H1 (cell line): ENCODE measurements at regions not wholly inside any gene's neighbourhood (a gene's known extent, or its start where the extent isn't known, plus 50 kb on each side); places are given as distances from the start of the nearest gene placed in this dataset.

ENCODE experiments used
- CTCF ChIA-PET: fragments of 300-600 bp; sonication (Branson Sonifier 250); formaldehyde crosslinking; loops from one replicate; lab custom pipeline; 2021; ENCODE audit not compliant: partially characterized antibody; lab: Charles Lee
- POLR2A ChIA-PET: fragments of 300-600 bp; sonication (Branson Sonifier 250); formaldehyde crosslinking; loops from one replicate; lab custom pipeline; 2021; ENCODE audit warnings: inconsistent platforms; ENCODE audit not compliant: partially characterized antibody; lab: Charles Lee
- DNase-seq, 2 experiments: peaks; one replicate each; pipeline versions ENCODE4 v3.0.0 to v3.0.0-alpha.2; 2010 to 2022; ENCODE audit warnings: low spot score in 2 of 2, low read depth in 1 of 2, mixed read lengths in 1 of 2
- FAIRE-seq: peaks from 2 replicates; lab custom pipeline; 2011; peaks lifted over from hg19 to GRCh38; lab: Jason Lieb, UNC
- H2AFZ ChIP-seq: 2 replicates; pipeline ENCODE4 v1.8.1; 2012; ENCODE audit warnings: low read length, inconsistent platforms
- H2AK5ac ChIP-seq: 2 replicates; pipeline ENCODE4 v1.6.1; 2013; ENCODE audit warnings: low read depth, low read length
- H2BK120ac ChIP-seq: replicated peaks from 2 replicates; pipeline ENCODE3; 2013; ENCODE audit warnings: low read depth, low read length, inconsistent platforms
- H2BK12ac ChIP-seq: 2 replicates; pipeline ENCODE4 v1.6.1; 2013; ENCODE audit warnings: low read depth, low read length
- H2BK15ac ChIP-seq: 2 replicates; pipeline ENCODE4 v1.6.1; 2013; ENCODE audit warnings: low read length
- H2BK20ac ChIP-seq: 2 replicates; pipeline ENCODE4 v1.6.1; 2013; ENCODE audit warnings: low read length
- H2BK5ac ChIP-seq: 2 replicates; pipeline ENCODE4 v1.6.1; 2013; ENCODE audit warnings: low read depth, low read length
- H3K14ac ChIP-seq: 2 replicates; pipeline ENCODE4 v1.6.1; 2013; ENCODE audit warnings: inconsistent platforms; ENCODE audit not compliant: insufficient read length
- H3K18ac ChIP-seq: 2 replicates; pipeline ENCODE4 v1.6.1; 2013; ENCODE audit warnings: low read length; ENCODE audit errors: extremely low read depth
- H3K23ac ChIP-seq: 2 replicates; pipeline ENCODE4 v1.6.1; 2013; ENCODE audit warnings: inconsistent platforms; ENCODE audit not compliant: insufficient read length
- H3K23me2 ChIP-seq: 2 replicates; pipeline ENCODE4 v1.6.1; 2013; ENCODE audit warnings: low read depth, low read length
- H3K27ac ChIP-seq: 2 replicates; pipeline ENCODE4 v1.6.1; 2011; ENCODE audit warnings: low read depth, low read length, inconsistent platforms
- H3K27me3 ChIP-seq, 4 experiments: replicated peaks in 1 of 4; 1 replicate in 1 of 4; 2 replicates in 3 of 4; pipeline versions ENCODE4 v1.6.1 to v1.8.1; 2011 to 2013; ENCODE audit warnings: low read length in 3 of 4, mild to moderate bottlenecking in 3 of 4, inconsistent platforms in 2 of 4, mixed read lengths in 2 of 4, moderate library complexity in 1 of 4; ENCODE audit not compliant: control insufficient read depth in 3 of 4, insufficient read depth in 3 of 4; ENCODE audit errors: extremely low read depth in 1 of 4
- H3K36me3 ChIP-seq, 4 experiments: 2 replicates each; pipeline versions ENCODE4 v1.6.1 to v1.8.1; 2011 to 2013; ENCODE audit warnings: mild to moderate bottlenecking in 4 of 4, low read length in 3 of 4, moderate library complexity in 2 of 4, control low read depth in 1 of 4, inconsistent platforms in 1 of 4; ENCODE audit not compliant: insufficient read depth in 4 of 4, control insufficient read depth in 2 of 4
- H3K4ac ChIP-seq: replicated peaks from 2 replicates; pipeline ENCODE3; 2013; ENCODE audit warnings: low read length, low read depth, mixed read lengths, inconsistent platforms; ENCODE audit not compliant: insufficient read length
- H3K4me1 ChIP-seq, 4 experiments: replicated peaks in 1 of 4; 1 replicate in 1 of 4; 2 replicates in 3 of 4; pipeline versions ENCODE4 v1.6.1 to v1.8.1; 2011 to 2013; ENCODE audit warnings: low read length in 3 of 4, inconsistent platforms in 2 of 4, mixed read lengths in 1 of 4; ENCODE audit not compliant: insufficient read depth in 4 of 4, control insufficient read depth in 3 of 4
- H3K4me2 ChIP-seq, 2 experiments: 2 replicates each; pipeline versions ENCODE4 v1.6.1 to v1.8.1; 2011 to 2013; ENCODE audit warnings: low read depth in 2 of 2, low read length in 2 of 2, control low read depth in 1 of 2, inconsistent platforms in 1 of 2, mild to moderate bottlenecking in 1 of 2; ENCODE audit not compliant: insufficient read depth in 1 of 2
- H3K4me3 ChIP-seq, 4 experiments: fragments of 200-600, 300-600 bp in 1 of 4; sonication (generic), shearing (Covaris generic), sonication (Bioruptor Twin) in 1 of 4; 2 replicates each; pipeline versions ENCODE4 v1.5.1 to v1.8.1; 2011 to 2016; ENCODE audit warnings: low read length in 4 of 4, low read depth in 3 of 4, control low read depth in 2 of 4, inconsistent platforms in 2 of 4, mild to moderate bottlenecking in 2 of 4, mixed read lengths in 1 of 4, moderate library complexity in 1 of 4; ENCODE audit not compliant: insufficient read depth in 2 of 4; ENCODE audit errors: extremely low read depth in 1 of 4
- H3K56ac ChIP-seq: replicated peaks from 2 replicates; pipeline ENCODE3; 2013; ENCODE audit warnings: low read depth, mild to moderate bottlenecking, mixed read lengths, low read length, inconsistent platforms; ENCODE audit not compliant: insufficient read length
- H3K79me1 ChIP-seq: 2 replicates; pipeline ENCODE4 v1.6.1; 2013; ENCODE audit warnings: low read depth, low read length, control low read depth
- H3K79me2 ChIP-seq, 2 experiments: 2 replicates each; pipeline versions ENCODE4 v1.6.1 to v1.8.1; 2012 to 2013; ENCODE audit warnings: low read length in 2 of 2, mild to moderate bottlenecking in 2 of 2, inconsistent platforms in 1 of 2; ENCODE audit not compliant: insufficient read depth in 2 of 2, control insufficient read depth in 1 of 2
- H3K9ac ChIP-seq, 4 experiments: replicated peaks in 1 of 4; 1 replicate in 1 of 4; 2 replicates in 3 of 4; pipeline versions ENCODE4 v1.6.1 to v1.8.1; 2011 to 2013; ENCODE audit warnings: low read depth in 3 of 4, low read length in 3 of 4, control low read depth in 2 of 4, mild to moderate bottlenecking in 2 of 4, moderate library complexity in 2 of 4, inconsistent platforms in 1 of 4; ENCODE audit errors: extremely low read depth in 1 of 4
- H3K9me3 ChIP-seq, 2 experiments: 2 replicates each; pipeline versions ENCODE4 v1.6.1 to v1.8.1; 2012 to 2013; ENCODE audit warnings: mild to moderate bottlenecking in 2 of 2, moderate library complexity in 2 of 2, control low read depth in 1 of 2, inconsistent platforms in 1 of 2, low read depth in 1 of 2, low read length in 1 of 2, mixed read lengths in 1 of 2; ENCODE audit not compliant: insufficient read depth in 2 of 2
- H4K20me1 ChIP-seq, 2 experiments: replicated peaks in 1 of 2; 2 replicates each; pipeline versions ENCODE3 to v1.8.1; 2011 to 2013; ENCODE audit warnings: inconsistent platforms in 2 of 2, low read length in 2 of 2, mild to moderate bottlenecking in 1 of 2; ENCODE audit not compliant: insufficient read depth in 2 of 2, control insufficient read depth in 1 of 2
- H4K5ac ChIP-seq: 2 replicates; pipeline ENCODE4 v1.6.1; 2013; ENCODE audit warnings: low read length, low read depth, mixed read lengths, inconsistent platforms; ENCODE audit not compliant: insufficient read length
- H4K8ac ChIP-seq: 2 replicates; pipeline ENCODE4 v1.8.0; 2013; ENCODE audit warnings: mild to moderate bottlenecking, moderate library complexity, low read length, inconsistent platforms; ENCODE audit not compliant: insufficient read depth; ENCODE audit errors: extremely low read depth
- H4K91ac ChIP-seq: replicated peaks from 2 replicates; pipeline ENCODE3; 2013; ENCODE audit warnings: low read length, mixed read lengths, inconsistent platforms; ENCODE audit not compliant: insufficient read length
- WGBS, 2 experiments: shearing (Covaris generic) in 1 of 2; methylation state at CpG; one replicate each; pipeline versions ENCODE4 v1.1.6 to v1.1.7; 2013 to 2015; ENCODE audit warnings: low lambda C conversion rate in 2 of 2, mixed read lengths in 2 of 2, inconsistent platforms in 1 of 2, low coverage in 1 of 2, missing lambda C conversion rate in 1 of 2; ENCODE audit not compliant: insufficient replicate concordance in 2 of 2, insufficient coverage in 1 of 2, insufficient read length in 1 of 2; ENCODE audit errors: extremely low coverage in 1 of 2, missing lambda C conversion rate in 1 of 2; 5-methylcytosine and 5-hydroxymethylcytosine counted together

GRCh38 chr10:78829565-78829964 lies 239.2 kb upstream of the ZMIZ1 start:
- no peak overlapping the region for H2BK20ac ChIP-seq
- no peak overlapping the region for H3K27ac ChIP-seq
- CTCF ChIA-PET, result no interaction called here
- no peak overlapping the region for H2BK12ac ChIP-seq
- no peak overlapping the region for H2BK120ac ChIP-seq
- H4K20me1 ChIP-seq, result no peaks in the 10 kb centered on the region
- no peak overlapping the region for H3K9ac ChIP-seq
- peaks cover 0 to 2% (median under 1%) of the 10 kb centered on the region in 4 experiments; a peak in 1 of 7 replicates for H3K27me3 ChIP-seq
- no peak overlapping the region for H3K4me2 ChIP-seq
- no peak overlapping the region; the same call in 1 of the 2 replicates for H2AFZ ChIP-seq
- H3K56ac ChIP-seq, result no peak overlapping the region
- H3K4me1 ChIP-seq, result no peaks in the 10 kb centered on the region
- H3K79me2 ChIP-seq, result no peaks in the 10 kb centered on the region
- H4K8ac ChIP-seq, result no peak overlapping the region
- WGBS, 2 experiments, result 87% methylated on average over 7 of the region's 9 CpGs; no CpG with 5 or more reads in 1 of the 2 experiments
- H3K79me1 ChIP-seq, result no peaks in the 10 kb centered on the region
- no peak for FAIRE-seq
- no peak overlapping the region for H4K91ac ChIP-seq
- POLR2A ChIA-PET, result interaction anchor here (1.0 kb wide), 1 partner anchor 10 kb away, joined by 3 read pairs; no protein-coding TSS in a partner anchor
- H3K14ac ChIP-seq, result no peak overlapping the region
- no peak overlapping the region for H2BK15ac ChIP-seq
- H2AK5ac ChIP-seq, result no peak overlapping the region
- H2BK5ac ChIP-seq, result no peak overlapping the region
- no peak overlapping the region for H3K4me3 ChIP-seq
- no peaks in the 10 kb centered on the region for H3K36me3 ChIP-seq
- H4K5ac ChIP-seq, result no peak overlapping the region
- H3K9me3 ChIP-seq, result peaks cover 8 to 14% of the 10 kb centered on the region in 2 experiments; a peak in 3 of 4 replicates
- no peak overlapping the region for H3K4ac ChIP-seq
- no peak for DNase-seq
- no peak overlapping the region for H3K18ac ChIP-seq
- H3K23me2 ChIP-seq, result no peaks in the 10 kb centered on the region
- H3K23ac ChIP-seq, result no peak overlapping the region
